ENCODE measurements at regions not wholly inside any gene's neighbourhood (a gene's known extent, or its start where the extent isn't known, plus 50 kb on each side); places are given as distances from the start of the nearest gene placed in this dataset.

GRCh38 chr16:58793366-58793765 lies 59.2 kb upstream of the GOT2 start:
- TF ChIP-seq CTCF (IDR thresholded peaks at IDR 0.05) (no peak), POLR2A (IDR thresholded peaks at IDR 0.05) (no peak)
